ENCODE measurements at regions not wholly inside any gene's neighbourhood (a gene's known extent, or its start where the extent isn't known, plus 50 kb on each side); places are given as distances from the start of the nearest gene placed in this dataset.
"Not testable (repeated sequence)": the region's sequence is repeated elsewhere in the genome, so short reads cannot be mapped to it uniquely, and the experiment has no call there.

DNA sequence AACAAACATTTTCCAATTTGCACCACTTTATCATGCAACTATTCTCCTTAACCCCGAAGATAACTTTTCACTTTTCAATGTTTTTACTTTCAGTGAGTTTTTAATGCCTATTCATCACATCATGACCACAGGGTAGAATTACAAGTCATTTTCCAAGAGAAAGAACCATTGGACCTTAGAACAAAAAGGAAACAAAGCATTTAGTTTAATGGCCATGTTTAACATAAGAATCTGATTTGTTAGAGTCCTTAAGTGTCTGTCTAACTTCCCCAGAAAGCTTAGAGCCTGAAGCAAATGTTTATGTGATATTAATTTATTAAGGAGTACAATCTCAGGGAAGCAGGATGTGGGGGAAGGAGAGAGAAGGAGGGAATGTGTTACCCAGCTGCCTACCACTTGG is 325.8 kb upstream of the RIOK2 start:
- Mint-ChIP-seq H3K27ac (no peak overlapping the region), H3K27me3 (no peaks in the 10 kb centered on the region), H3K4me1 (no peaks in the 10 kb centered on the region), H3K4me3 (no peak overlapping the region), H3K9me3 (ENCODE audit: insufficient read depth) (no peaks in the 10 kb centered on the region)
- POLR2A ChIA-PET: no interaction called here
- Histone ChIP-seq H3K27me3 (replicated peaks in 1 of 4; ENCODE audit: control extremely low read depth in 1 of 4, control insufficient read depth in 3 of 4, insufficient read depth in 4 of 4, low read length in 3 of 4) (no peaks in the 10 kb centered on the region), H4K20me1 (ENCODE audit: control insufficient read depth, insufficient read depth, low read length, poor library complexity, severe bottlenecking) (no peaks in the 10 kb centered on the region), H2AFZ (ENCODE audit: insufficient read depth, low read depth, low read length, poor library complexity, severe bottlenecking) (no peak overlapping the region), H3K4me2 (replicated peaks; ENCODE audit: low read depth, low read length, poor library complexity, severe bottlenecking) (no peak overlapping the region), H3K4me1 (ENCODE audit: control insufficient read depth in 2 of 2, insufficient read depth in 2 of 2, low read length in 2 of 2) (no peaks in the 10 kb centered on the region), H3K9me3 (ENCODE audit: control extremely low read depth in 1 of 3, control insufficient read depth in 2 of 3, insufficient read depth in 1 of 3, low read length in 2 of 3) (no peaks in the 10 kb centered on the region), H3K36me3 (replicated peaks in 1 of 2; ENCODE audit: control extremely low read depth in 1 of 2, control insufficient read depth in 1 of 2, extremely low read depth in 1 of 2, insufficient read depth in 2 of 2, low read length in 1 of 2) (no peaks in the 10 kb centered on the region), H3K79me2 (ENCODE audit: control insufficient read depth, insufficient read depth, low read length) (no peaks in the 10 kb centered on the region), H3K9ac (ENCODE audit: low read length) (no peak overlapping the region), H3K4me3 (ENCODE audit: control extremely low read depth in 1 of 5, extremely low read depth in 1 of 5, insufficient read depth in 1 of 5, low read depth in 2 of 5, low read length in 4 of 5) (no peak overlapping the region), H3K27ac (ENCODE audit: low read length in 2 of 2) (no peak overlapping the region)
- CTCF ChIA-PET: no interaction called here
- no CpG with 5 or more reads among the region's 1 CpG for WGBS (ENCODE audit: insufficient coverage)
- ATAC-seq (ENCODE audit: low read depth): no peak
- TF ChIP-seq CTCF (IDR thresholded peaks at IDR 0.05): no peak
- no peak for TF ChIP-seq EZH2 (IDR thresholded peaks at IDR 0.05; ENCODE audit: borderline replicate concordance, insufficient read depth, low read depth, low read length, poor library complexity, severe bottlenecking)
- intact Hi-C loops (cut with micrococcal nuclease): no loop called here
- no peak for DNase-seq

DNA sequence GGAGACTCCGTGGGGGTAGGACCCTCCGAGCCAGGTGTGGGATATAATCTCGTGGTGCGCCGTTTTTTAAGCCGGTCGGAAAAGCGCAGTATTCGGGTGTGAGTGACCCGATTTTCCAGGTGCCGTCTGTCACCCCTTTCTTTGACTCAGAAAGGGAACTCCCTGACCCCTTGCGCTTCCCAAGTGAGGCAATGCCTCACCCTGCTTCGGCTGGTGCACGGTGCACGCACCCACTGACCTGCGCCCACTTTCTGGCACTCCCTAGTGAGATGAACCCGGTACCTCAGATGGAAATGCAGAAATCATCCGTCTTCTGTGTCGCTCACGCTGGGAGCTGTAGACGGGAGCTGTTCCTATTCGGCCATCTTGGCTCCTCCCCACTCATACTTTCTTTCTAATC is 336.5 kb upstream of the RIOK2 start:
- CTCF ChIA-PET; H3K4me3 Mint-ChIP-seq; H3K4me1 ChIP-seq (ENCODE audit: control insufficient read depth in 2 of 2, insufficient read depth in 2 of 2, low read length in 2 of 2); H2AFZ ChIP-seq (ENCODE audit: insufficient read depth, low read depth, low read length, poor library complexity, severe bottlenecking); H3K27ac Mint-ChIP-seq; intact Hi-C loops (cut with micrococcal nuclease); H3K27me3 Mint-ChIP-seq; H3K4me3 ChIP-seq (ENCODE audit: control extremely low read depth in 1 of 5, extremely low read depth in 1 of 5, insufficient read depth in 1 of 5, low read depth in 2 of 5, low read length in 4 of 5); H3K9ac ChIP-seq (ENCODE audit: low read length); H3K79me2 ChIP-seq (ENCODE audit: control insufficient read depth, insufficient read depth, low read length); H3K9me3 ChIP-seq (ENCODE audit: control extremely low read depth in 1 of 3, control insufficient read depth in 2 of 3, insufficient read depth in 1 of 3, low read length in 2 of 3); ATAC-seq (ENCODE audit: low read depth); H3K27me3 ChIP-seq (replicated peaks in 1 of 4; ENCODE audit: control extremely low read depth in 1 of 4, control insufficient read depth in 3 of 4, insufficient read depth in 4 of 4, low read length in 3 of 4); H3K4me1 Mint-ChIP-seq; H3K36me3 ChIP-seq (replicated peaks in 1 of 2; ENCODE audit: control extremely low read depth in 1 of 2, control insufficient read depth in 1 of 2, extremely low read depth in 1 of 2, insufficient read depth in 2 of 2, low read length in 1 of 2); POLR2A ChIA-PET; H4K20me1 ChIP-seq (ENCODE audit: control insufficient read depth, insufficient read depth, low read length, poor library complexity, severe bottlenecking); DNase-seq; H3K27ac ChIP-seq (ENCODE audit: low read length in 2 of 2); H3K9me3 Mint-ChIP-seq (ENCODE audit: insufficient read depth); H3K4me2 ChIP-seq (replicated peaks; ENCODE audit: low read depth, low read length, poor library complexity, severe bottlenecking): not testable (repeated sequence)
- 96% methylated on average over 12 of the region's 22 CpGs for WGBS (ENCODE audit: insufficient coverage)

GRCh38 chr5:97523336-97523735 is 340.3 kb upstream of the RIOK2 start:
- H3K4me3 Mint-ChIP-seq; H4K20me1 ChIP-seq (ENCODE audit: control insufficient read depth, insufficient read depth, low read length, poor library complexity, severe bottlenecking); H3K36me3 ChIP-seq (replicated peaks in 1 of 2; ENCODE audit: control extremely low read depth in 1 of 2, control insufficient read depth in 1 of 2, extremely low read depth in 1 of 2, insufficient read depth in 2 of 2, low read length in 1 of 2); ATAC-seq (ENCODE audit: low read depth); H3K79me2 ChIP-seq (ENCODE audit: control insufficient read depth, insufficient read depth, low read length); H3K27ac Mint-ChIP-seq; intact Hi-C loops (cut with micrococcal nuclease); H3K4me1 ChIP-seq (ENCODE audit: control insufficient read depth in 2 of 2, insufficient read depth in 2 of 2, low read length in 2 of 2); POLR2A ChIA-PET; DNase-seq; H3K27ac ChIP-seq (ENCODE audit: low read length in 2 of 2); CTCF ChIA-PET; H3K9me3 Mint-ChIP-seq (ENCODE audit: insufficient read depth); H3K27me3 Mint-ChIP-seq; H3K4me1 Mint-ChIP-seq; H3K4me3 ChIP-seq (ENCODE audit: control extremely low read depth in 1 of 5, extremely low read depth in 1 of 5, insufficient read depth in 1 of 5, low read depth in 2 of 5, low read length in 4 of 5); H3K9me3 ChIP-seq (ENCODE audit: control extremely low read depth in 1 of 3, control insufficient read depth in 2 of 3, insufficient read depth in 1 of 3, low read length in 2 of 3); H2AFZ ChIP-seq (ENCODE audit: insufficient read depth, low read depth, low read length, poor library complexity, severe bottlenecking); H3K4me2 ChIP-seq (replicated peaks; ENCODE audit: low read depth, low read length, poor library complexity, severe bottlenecking); H3K27me3 ChIP-seq (replicated peaks in 1 of 4; ENCODE audit: control extremely low read depth in 1 of 4, control insufficient read depth in 3 of 4, insufficient read depth in 4 of 4, low read length in 3 of 4); H3K9ac ChIP-seq (ENCODE audit: low read length): not testable (repeated sequence)
- no CpG with 5 or more reads among the region's 2 CpGs for WGBS (ENCODE audit: insufficient coverage)
